HG02763 (cell line): ENCODE measurements at regions not wholly inside any gene's neighbourhood (a gene's known extent, or its start where the extent isn't known, plus 50 kb on each side); places are given as distances from the start of the nearest gene placed in this dataset.

Source experiments
- ATAC-seq: cut with Tn5 transposase; IDR thresholded peaks from one replicate; pipeline ENCODE4 v1.9.1; 2021; ENCODE audit warnings: mild to moderate bottlenecking, moderate library complexity; ENCODE audit not compliant: unreplicated experiment

GRCh38 chr7:112887976-112888375 lies 97.8 kb upstream of the TMEM168 start:
- ATAC-seq = no peak

GRCh38 chr7:112887337-112887736 lies 97.1 kb upstream of the TMEM168 start:
- no peak for ATAC-seq

- no peak for ATAC-seq
Observed at GRCh38 chr7:112886208-112886607, 96.0 kb upstream of the TMEM168 start.

GRCh38 chr7:112882991-112883390 lies 92.8 kb upstream of the TMEM168 start:
- no peak for ATAC-seq

GRCh38 chr7:112882511-112882910 lies 92.3 kb upstream of the TMEM168 start:
- ATAC-seq = no peak

- ATAC-seq = no peak
Observed at GRCh38 chr7:112882022-112882421, 91.8 kb upstream of the TMEM168 start.

- no peak for ATAC-seq
Observed at GRCh38 chr7:112880818-112881418, 90.7 kb upstream of the TMEM168 start.

GRCh38 chr7:112877691-112878460 lies 87.7 kb upstream of the TMEM168 start:
- no peak for ATAC-seq

GRCh38 chr7:112876877-112877276 lies 86.7 kb upstream of the TMEM168 start:
- no peak for ATAC-seq

- no peak for ATAC-seq
Observed at GRCh38 chr7:112874909-112875308, 84.7 kb upstream of the TMEM168 start.

GRCh38 chr7:112873831-112874553 lies 83.8 kb upstream of the TMEM168 start:
- peak; percentile 46 for ATAC-seq

GRCh38 chr7:112869111-112869774 lies 79.0 kb upstream of the TMEM168 start:
- ATAC-seq = no peak

- no peak for ATAC-seq
Observed at GRCh38 chr7:112868609-112869008, 78.4 kb upstream of the TMEM168 start.

GRCh38 chr7:112866424-112866823 lies 76.2 kb upstream of the TMEM168 start:
- peak; percentile 96 for ATAC-seq

GRCh38 chr7:112864380-112864779 lies 74.2 kb upstream of the TMEM168 start:
- ATAC-seq = no peak

- no peak for ATAC-seq
Observed at GRCh38 chr7:112858838-112859237, 68.6 kb upstream of the TMEM168 start.

- ATAC-seq = no peak
Observed at GRCh38 chr7:112855227-112855626, 65.0 kb upstream of the TMEM168 start.

- no peak for ATAC-seq
Observed at GRCh38 chr7:112854169-112854568, 64.0 kb upstream of the TMEM168 start.

- ATAC-seq = no peak
Observed at GRCh38 chr7:112853422-112853821, 63.2 kb upstream of the TMEM168 start.

GRCh38 chr7:112843151-112843550 lies 53.0 kb upstream of the TMEM168 start:
- ATAC-seq = no peak
